Astrocyte (in vitro differentiated cells and primary cell): ENCODE measurements at regions not wholly inside any gene's neighbourhood (a gene's known extent, or its start where the extent isn't known, plus 50 kb on each side); places are given as distances from the start of the nearest gene placed in this dataset.

Experiments used
- CTCF ChIP-seq: IDR thresholded peaks from 2 replicates; pipeline ENCODE4 v1.5.1; 2011; ENCODE audit warnings: low read depth, mild to moderate bottlenecking, inconsistent platforms, low read length, moderate library complexity; ENCODE audit not compliant: insufficient read depth
- EZH2 ChIP-seq: IDR thresholded peaks from 2 replicates; pipeline ENCODE4 v1.6.1; 2012; ENCODE audit warnings: mild to moderate bottlenecking, low read length, inconsistent platforms; ENCODE audit not compliant: insufficient read depth

- TF ChIP-seq CTCF = no peak
- no peak for TF ChIP-seq EZH2
These were observed 218.0 kb upstream of the GALNT17 start for GRCh38 chr7:70913924-70914323.
